ENCODE measurements at regions not wholly inside any gene's neighbourhood (a gene's known extent, or its start where the extent isn't known, plus 50 kb on each side); places are given as distances from the start of the nearest gene placed in this dataset.

GRCh38 chr21:35354078-35354477, 305.0 kb upstream of the RUNX1 start:
- Mint-ChIP-seq H3K9me3 (ENCODE audit: unreplicated experiment) (no peaks in the 10 kb centered on the region), H3K27ac (ENCODE audit: unreplicated experiment) (no peak overlapping the region), H3K27me3 (ENCODE audit: unreplicated experiment) (no peaks in the 10 kb centered on the region), H3K36me3 (ENCODE audit: low read depth, unreplicated experiment) (no peaks in the 10 kb centered on the region), H3K4me3 (ENCODE audit: unreplicated experiment) (no peak overlapping the region), H3K4me1 (ENCODE audit: unreplicated experiment) (no peaks in the 10 kb centered on the region)
- no peak for DNase-seq (ENCODE audit: low spot score)
- TF ChIP-seq, protein P1, sequence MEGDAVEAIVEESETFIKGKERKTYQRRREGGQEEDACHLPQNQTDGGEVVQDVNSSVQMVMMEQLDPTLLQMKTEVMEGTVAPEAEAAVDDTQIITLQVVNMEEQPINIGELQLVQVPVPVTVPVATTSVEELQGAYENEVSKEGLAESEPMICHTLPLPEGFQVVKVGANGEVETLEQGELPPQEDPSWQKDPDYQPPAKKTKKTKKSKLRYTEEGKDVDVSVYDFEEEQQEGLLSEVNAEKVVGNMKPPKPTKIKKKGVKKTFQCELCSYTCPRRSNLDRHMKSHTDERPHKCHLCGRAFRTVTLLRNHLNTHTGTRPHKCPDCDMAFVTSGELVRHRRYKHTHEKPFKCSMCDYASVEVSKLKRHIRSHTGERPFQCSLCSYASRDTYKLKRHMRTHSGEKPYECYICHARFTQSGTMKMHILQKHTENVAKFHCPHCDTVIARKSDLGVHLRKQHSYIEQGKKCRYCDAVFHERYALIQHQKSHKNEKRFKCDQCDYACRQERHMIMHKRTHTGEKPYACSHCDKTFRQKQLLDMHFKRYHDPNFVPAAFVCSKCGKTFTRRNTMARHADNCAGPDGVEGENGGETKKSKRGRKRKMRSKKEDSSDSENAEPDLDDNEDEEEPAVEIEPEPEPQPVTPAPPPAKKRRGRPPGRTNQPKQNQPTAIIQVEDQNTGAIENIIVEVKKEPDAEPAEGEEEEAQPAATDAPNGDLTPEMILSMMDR (IDR thresholded peaks at IDR 0.05; ENCODE audit: unreplicated experiment), result no peak

DNA sequence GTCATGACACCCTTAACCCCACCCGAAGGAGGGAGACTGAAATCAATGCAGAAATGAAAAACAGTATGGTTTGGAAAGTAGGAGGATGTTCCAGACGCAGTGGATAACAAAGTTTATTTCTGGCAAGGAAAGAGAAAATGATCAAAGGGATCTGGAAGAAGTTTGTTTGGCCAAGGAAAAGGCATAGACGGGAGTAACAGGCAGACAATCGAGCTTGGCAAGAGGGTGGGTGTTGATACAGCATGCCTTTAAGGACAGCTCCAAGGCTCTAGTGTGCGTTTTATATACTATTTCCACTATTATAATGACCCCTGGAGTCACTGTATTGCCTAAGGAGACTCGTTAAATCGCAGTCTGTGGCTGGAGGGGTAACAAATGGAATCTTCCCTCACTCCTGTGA, 303.7 kb upstream of the RUNX1 start:
- TF ChIP-seq, protein P1 (IDR thresholded peaks at IDR 0.05; ENCODE audit: unreplicated experiment), result no peak
- Mint-ChIP-seq H3K9me3 (ENCODE audit: unreplicated experiment) (no peaks in the 10 kb centered on the region), H3K27me3 (ENCODE audit: unreplicated experiment) (no peaks in the 10 kb centered on the region), H3K4me3 (ENCODE audit: unreplicated experiment) (no peak overlapping the region), H3K27ac (ENCODE audit: unreplicated experiment) (no peak overlapping the region), H3K36me3 (ENCODE audit: low read depth, unreplicated experiment) (no peaks in the 10 kb centered on the region), H3K4me1 (ENCODE audit: unreplicated experiment) (no peaks in the 10 kb centered on the region)
- DNase-seq (ENCODE audit: low spot score), result no peak

- Mint-ChIP-seq H3K27ac (ENCODE audit: unreplicated experiment) (no peak overlapping the region), H3K9me3 (ENCODE audit: unreplicated experiment) (no peaks in the 10 kb centered on the region)
These were observed 303.1 kb upstream of the RUNX1 start for GRCh38 chr21:35352066-35352770.

DNA sequence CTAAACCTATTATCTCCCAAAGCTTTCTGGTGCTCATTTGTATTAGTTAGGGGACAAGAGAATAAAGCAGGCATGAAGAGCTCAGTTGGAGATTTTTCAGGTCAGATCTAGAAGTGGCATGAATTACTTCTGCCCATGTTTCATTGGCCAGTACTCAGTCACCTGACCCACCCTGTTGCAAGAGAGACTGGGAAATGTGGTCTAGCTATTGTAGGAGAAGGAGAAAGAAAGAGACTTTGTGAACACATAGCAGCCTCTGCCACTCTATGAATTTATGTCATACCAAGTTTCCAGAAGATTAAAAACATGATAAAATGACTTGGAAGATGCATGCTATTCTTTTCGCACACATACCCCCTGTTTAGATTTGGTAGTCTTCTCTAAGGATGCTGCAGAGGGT, 302.3 kb upstream of the RUNX1 start:
- Mint-ChIP-seq H3K36me3 (ENCODE audit: low read depth, unreplicated experiment) (no peaks in the 10 kb centered on the region), H3K4me1 (ENCODE audit: unreplicated experiment) (no peaks in the 10 kb centered on the region), H3K4me3 (ENCODE audit: unreplicated experiment) (no peak overlapping the region), H3K27me3 (ENCODE audit: unreplicated experiment) (peaks cover 3% of the 10 kb centered on the region), H3K9me3 (ENCODE audit: unreplicated experiment) (no peaks in the 10 kb centered on the region), H3K27ac (ENCODE audit: unreplicated experiment) (no peak overlapping the region)
- no peak for DNase-seq (ENCODE audit: low spot score)
- TF ChIP-seq, protein P1 (IDR thresholded peaks at IDR 0.05; ENCODE audit: unreplicated experiment), result no peak

More at GRCh38 chr21:35352066-35352770, 303.1 kb upstream of the RUNX1 start:
- no peak overlapping the region for H3K4me3 Mint-ChIP-seq (ENCODE audit: unreplicated experiment)
- no peaks in the 10 kb centered on the region for H3K36me3 Mint-ChIP-seq (ENCODE audit: low read depth, unreplicated experiment)
- no peaks in the 10 kb centered on the region for H3K4me1 Mint-ChIP-seq (ENCODE audit: unreplicated experiment)
- no peak for DNase-seq (ENCODE audit: low spot score)
- TF ChIP-seq, protein P1 (IDR thresholded peaks at IDR 0.05; ENCODE audit: unreplicated experiment), result no peak
- peaks cover 3% of the 10 kb centered on the region for H3K27me3 Mint-ChIP-seq (ENCODE audit: unreplicated experiment)

- Mint-ChIP-seq H3K27me3 (ENCODE audit: unreplicated experiment) (peaks cover 3% of the 10 kb centered on the region), H3K4me3 (ENCODE audit: unreplicated experiment) (no peak overlapping the region), H3K4me1 (ENCODE audit: unreplicated experiment) (no peaks in the 10 kb centered on the region), H3K9me3 (ENCODE audit: unreplicated experiment) (no peaks in the 10 kb centered on the region), H3K27ac (ENCODE audit: unreplicated experiment) (no peak overlapping the region), H3K36me3 (ENCODE audit: low read depth, unreplicated experiment) (no peaks in the 10 kb centered on the region)
- DNase-seq (ENCODE audit: low spot score), result no peak
- TF ChIP-seq, protein P1 (IDR thresholded peaks at IDR 0.05; ENCODE audit: unreplicated experiment), result no peak
These were observed 301.9 kb upstream of the RUNX1 start for GRCh38 chr21:35350965-35351364.

Measured in endothelial cell (in vitro differentiated cells).